ENCODE measurements at regions not wholly inside any gene's neighbourhood (a gene's known extent, or its start where the extent isn't known, plus 50 kb on each side); places are given as distances from the start of the nearest gene placed in this dataset.

GRCh38 chr10:78960316-78960800 is 108.4 kb upstream of the ZMIZ1 start:
- Histone ChIP-seq H3K36me3 (no peaks in the 10 kb centered on the region), H3K4me3 (no peak overlapping the region), H3K27ac (peak overlapping the region in 2 of 10 donors; percentile 6 to 43), H3K27me3 (no peaks in the 10 kb centered on the region), H3K9me3 (no peaks in the 10 kb centered on the region), H3K4me1 (peaks cover 14 to 45% (median 26%) of the 10 kb centered on the region in 9 donors)
- ATAC-seq: peak in 7 of 8 donors; percentile 43 to 75 (median 61)
- intact Hi-C loops (cut with DNase I): loop anchor here in 1 of 10 donors (10.0 kb wide), 1 partner anchor 234 kb away; no protein-coding TSS in a partner anchor
- 22 to 25% methylated on average over 7 of the region's 7 CpGs for WGBS, 2 donors
- DNase-seq: peak; percentile 45 to 86
- TF ChIP-seq, protein P1, sequence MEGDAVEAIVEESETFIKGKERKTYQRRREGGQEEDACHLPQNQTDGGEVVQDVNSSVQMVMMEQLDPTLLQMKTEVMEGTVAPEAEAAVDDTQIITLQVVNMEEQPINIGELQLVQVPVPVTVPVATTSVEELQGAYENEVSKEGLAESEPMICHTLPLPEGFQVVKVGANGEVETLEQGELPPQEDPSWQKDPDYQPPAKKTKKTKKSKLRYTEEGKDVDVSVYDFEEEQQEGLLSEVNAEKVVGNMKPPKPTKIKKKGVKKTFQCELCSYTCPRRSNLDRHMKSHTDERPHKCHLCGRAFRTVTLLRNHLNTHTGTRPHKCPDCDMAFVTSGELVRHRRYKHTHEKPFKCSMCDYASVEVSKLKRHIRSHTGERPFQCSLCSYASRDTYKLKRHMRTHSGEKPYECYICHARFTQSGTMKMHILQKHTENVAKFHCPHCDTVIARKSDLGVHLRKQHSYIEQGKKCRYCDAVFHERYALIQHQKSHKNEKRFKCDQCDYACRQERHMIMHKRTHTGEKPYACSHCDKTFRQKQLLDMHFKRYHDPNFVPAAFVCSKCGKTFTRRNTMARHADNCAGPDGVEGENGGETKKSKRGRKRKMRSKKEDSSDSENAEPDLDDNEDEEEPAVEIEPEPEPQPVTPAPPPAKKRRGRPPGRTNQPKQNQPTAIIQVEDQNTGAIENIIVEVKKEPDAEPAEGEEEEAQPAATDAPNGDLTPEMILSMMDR (IDR thresholded peaks at IDR 0.05): no peak

DNA sequence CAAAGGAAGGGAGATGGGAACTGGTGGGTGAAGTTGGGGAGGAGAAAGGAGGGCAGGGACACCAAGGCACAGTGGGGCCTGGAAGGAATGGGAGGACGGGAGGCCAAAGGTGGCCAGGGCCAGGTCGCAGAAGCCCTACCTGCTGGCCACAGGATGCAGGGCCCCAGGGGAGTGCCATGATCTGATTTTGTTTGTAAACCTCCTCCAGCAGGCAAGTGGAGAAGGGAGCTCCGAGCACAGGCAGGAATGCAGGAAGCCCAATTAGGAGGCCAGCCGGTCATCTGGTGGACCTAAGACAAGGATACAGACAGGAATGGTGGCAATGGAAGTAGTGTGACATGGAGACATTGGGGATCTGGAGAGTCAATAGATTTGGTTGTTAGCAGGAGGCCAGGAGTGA is 107.0 kb upstream of the ZMIZ1 start:
- TF ChIP-seq, protein P1 (IDR thresholded peaks at IDR 0.05): no peak
- intact Hi-C loops (cut with DNase I): loop anchor here in 1 of 10 donors (10.0 kb wide), 1 partner anchor 233 kb away; no protein-coding TSS in a partner anchor
- 88% methylated on average over 4 of the region's 4 CpGs for WGBS, 2 donors
- DNase-seq (no peak), ATAC-seq (no peak)
- no peak overlapping the region for H3K4me3 ChIP-seq
- no peaks in the 10 kb centered on the region for H3K36me3 ChIP-seq
- H3K9me3 ChIP-seq: no peaks in the 10 kb centered on the region
- H3K27ac ChIP-seq: no peak overlapping the region
- no peaks in the 10 kb centered on the region for H3K27me3 ChIP-seq
- peaks cover 14 to 41% (median 26%) of the 10 kb centered on the region in 9 donors for H3K4me1 ChIP-seq

GRCh38 chr10:78963074-78964034 is 105.4 kb upstream of the ZMIZ1 start:
- intact Hi-C loops (cut with DNase I): loop anchor here in 1 of 10 donors (10.0 kb wide), 1 partner anchor 231 kb away; no protein-coding TSS in a partner anchor
- peak in 7 of 8 donors; percentile 18 to 61 (median 34) for ATAC-seq
- 69 to 75% methylated on average over 27 of the region's 27 CpGs for WGBS, 2 donors

More at GRCh38 chr10:78963074-78964034, 105.4 kb upstream of the ZMIZ1 start:
- H3K27ac ChIP-seq: peak overlapping the region in 3 of 10 donors; percentile 25 to 41 (median 37)
- H3K4me3 ChIP-seq: no peak overlapping the region
- H3K36me3 ChIP-seq: no peaks in the 10 kb centered on the region
- peak in 1 of 2 donors; percentile 40 for DNase-seq
- no peaks in the 10 kb centered on the region for H3K9me3 ChIP-seq
- H3K27me3 ChIP-seq: no peaks in the 10 kb centered on the region
- TF ChIP-seq, protein P1 (IDR thresholded peaks at IDR 0.05): no peak
- H3K4me1 ChIP-seq: peaks cover 14 to 41% (median 26%) of the 10 kb centered on the region in 9 donors
